ENCODE measurements at regions not wholly inside any gene's neighbourhood (a gene's known extent, or its start where the extent isn't known, plus 50 kb on each side); places are given as distances from the start of the nearest gene placed in this dataset.

GRCh38 chr15:70267879-70268278 lies 170.2 kb upstream of the TLE3 start:
- no peak for TF ChIP-seq CTCF (IDR thresholded peaks at IDR 0.05)

- TF ChIP-seq CTCF (IDR thresholded peaks at IDR 0.05), result no peak
These were observed 169.6 kb upstream of the TLE3 start for GRCh38 chr15:70267306-70267705.

- no peak for TF ChIP-seq CTCF (IDR thresholded peaks at IDR 0.05)
These were observed 168.8 kb upstream of the TLE3 start for GRCh38 chr15:70266412-70267121.

GRCh38 chr15:70265986-70266385 lies 168.3 kb upstream of the TLE3 start:
- no peak for TF ChIP-seq CTCF (IDR thresholded peaks at IDR 0.05)

GRCh38 chr15:70265466-70265978 lies 167.8 kb upstream of the TLE3 start:
- no peak for TF ChIP-seq CTCF (IDR thresholded peaks at IDR 0.05)

GRCh38 chr15:70264738-70265465 lies 167.2 kb upstream of the TLE3 start:
- no peak for TF ChIP-seq CTCF (IDR thresholded peaks at IDR 0.05)

- no peak for TF ChIP-seq CTCF (IDR thresholded peaks at IDR 0.05)
These were observed 166.4 kb upstream of the TLE3 start for GRCh38 chr15:70264014-70264582.

Measured in LNCAP (cell line).